Breast epithelium (tissue), 4 donors: ENCODE measurements at regions not wholly inside any gene's neighbourhood (a gene's known extent, or its start where the extent isn't known, plus 50 kb on each side); places are given as distances from the start of the nearest gene placed in this dataset.

ENCODE experiments used
- DNase-seq, 2 donors: peaks; one replicate each; pipeline ENCODE4 v3.0.0-alpha.2; 2019; ENCODE audit warnings: low spot score in 2 of 2
- H3K27ac ChIP-seq, 2 donors: fragments of 200-600 bp; sonication (generic) in 1 of 2; one replicate each; pipeline ENCODE4 v1.5.1; 2016 to 2019; ENCODE audit warnings: mild to moderate bottlenecking in 1 of 2
- H3K27me3 ChIP-seq, 2 donors: fragments of 200-600 bp; sonication (generic) in 1 of 2; one replicate each; pipeline versions ENCODE4 v1.5.1 to v1.6.0; 2017 to 2019; ENCODE audit warnings: control low read depth in 1 of 2, mild to moderate bottlenecking in 1 of 2
- H3K36me3 ChIP-seq: fragments of 200-600 bp; one replicate; pipeline ENCODE4 v1.5.1; 2019
- H3K4me1 ChIP-seq, 2 donors: fragments of 200-600 bp; sonication (generic); one replicate each; pipeline ENCODE4 v1.5.1; 2016 to 2019; ENCODE audit warnings: control low read depth in 1 of 2
- H3K4me3 ChIP-seq, 3 donors: fragments of 200-600 bp; sonication (generic); 1 replicate in 2 of 3; 2 replicates in 1 of 3; pipeline ENCODE4 v1.5.1; 2016 to 2019; ENCODE audit warnings: mild to moderate bottlenecking in 3 of 3, moderate library complexity in 2 of 3
- H3K9me3 ChIP-seq, 2 donors: fragments of 200-600 bp; sonication (generic) in 1 of 2; one replicate each; pipeline ENCODE4 v1.5.1; 2016 to 2019; ENCODE audit warnings: control low read depth in 1 of 2
- CTCF ChIP-seq, 3 donors: fragments of 450-650 bp; IDR thresholded peaks; one replicate each; pipeline ENCODE4 v1.5.1; 2016 to 2017; ENCODE audit warnings: antibody characterized with exemption in 3 of 3, mild to moderate bottlenecking in 3 of 3, moderate library complexity in 3 of 3
- POLR2A ChIP-seq: fragments of 450-650 bp; IDR thresholded peaks from one replicate; pipeline ENCODE4 v1.6.1; 2016; ENCODE audit warnings: antibody characterized with exemption, mild to moderate bottlenecking, moderate library complexity
- POLR2AphosphoS5 ChIP-seq, 3 donors: sonication (generic); formaldehyde crosslinking; IDR thresholded peaks; one replicate each; pipeline ENCODE4 v1.6.1; 2017; ENCODE audit warnings: antibody characterized with exemption in 3 of 3
- intact Hi-C: fragments of 100-400 bp; cut with DNase I; formaldehyde crosslinking; loops from one replicate; pipeline ENCODE4 v1.15.1; 2023; ENCODE audit warnings: low total_unique reads

- DNase-seq, result no peak
- H3K36me3 ChIP-seq, result no peaks in the 10 kb centered on the region
- intact Hi-C loops, result no loop called here
Measured at GRCh38 chr4:42326040-42326439, 71.2 kb upstream of the SHISA3 start.

GRCh38 chr4:42326524-42326923 lies 70.8 kb upstream of the SHISA3 start:
- Histone ChIP-seq H3K9me3 (no peaks in the 10 kb centered on the region), H3K4me3 (no peak overlapping the region), H3K27ac (no peak overlapping the region), H3K36me3 (no peaks in the 10 kb centered on the region), H3K4me1 (no peaks in the 10 kb centered on the region), H3K27me3 (no peaks in the 10 kb centered on the region)
- TF ChIP-seq POLR2A, result no peak
- no peak for DNase-seq
- intact Hi-C loops, result no loop called here

More at GRCh38 chr4:42326040-42326439, 71.2 kb upstream of the SHISA3 start:
- Histone ChIP-seq H3K9me3 (no peaks in the 10 kb centered on the region), H3K27ac (no peak overlapping the region), H3K4me3 (no peak overlapping the region), H3K4me1 (no peaks in the 10 kb centered on the region), H3K27me3 (no peaks in the 10 kb centered on the region)
- TF ChIP-seq CTCF (IDR thresholded peaks at IDR 0.05) (no peak), POLR2AphosphoS5 (IDR thresholded peaks at IDR 0.05) (no peak), POLR2A (no peak)

GRCh38 chr4:42327323-42327722 lies 70.0 kb upstream of the SHISA3 start:
- no peaks in the 10 kb centered on the region for H3K4me1 ChIP-seq
- H3K4me3 ChIP-seq, result no peak overlapping the region
- DNase-seq, result no peak
- no peaks in the 10 kb centered on the region for H3K9me3 ChIP-seq
- H3K36me3 ChIP-seq, result no peaks in the 10 kb centered on the region
- no peaks in the 10 kb centered on the region for H3K27me3 ChIP-seq
- TF ChIP-seq POLR2A (no peak), POLR2AphosphoS5 (IDR thresholded peaks at IDR 0.05) (no peak), CTCF (IDR thresholded peaks at IDR 0.05) (no peak)
- H3K27ac ChIP-seq, result no peak overlapping the region
- intact Hi-C loops, result no loop called here

GRCh38 chr4:42328978-42329377 lies 68.3 kb upstream of the SHISA3 start:
- Histone ChIP-seq H3K36me3 (no peaks in the 10 kb centered on the region), H3K27me3 (no peaks in the 10 kb centered on the region), H3K4me3 (no peak overlapping the region), H3K27ac (no peak overlapping the region), H3K9me3 (no peaks in the 10 kb centered on the region), H3K4me1 (no peaks in the 10 kb centered on the region)
- no peak for DNase-seq
- intact Hi-C loops, result no loop called here
- TF ChIP-seq CTCF (IDR thresholded peaks at IDR 0.05), result no peak
- TF ChIP-seq POLR2A, result no peak
- TF ChIP-seq POLR2AphosphoS5 (IDR thresholded peaks at IDR 0.05), result no peak

- Histone ChIP-seq H3K4me1 (no peaks in the 10 kb centered on the region), H3K36me3 (no peaks in the 10 kb centered on the region), H3K27me3 (no peaks in the 10 kb centered on the region), H3K9me3 (no peaks in the 10 kb centered on the region), H3K27ac (no peak overlapping the region), H3K4me3 (no peak overlapping the region)
- no peak for DNase-seq
- TF ChIP-seq POLR2A (no peak), CTCF (IDR thresholded peaks at IDR 0.05) (no peak), POLR2AphosphoS5 (IDR thresholded peaks at IDR 0.05) (no peak)
- intact Hi-C loops, result no loop called here
Measured at GRCh38 chr4:42329421-42329820, 67.9 kb upstream of the SHISA3 start.

GRCh38 chr4:42330002-42330592 lies 67.2 kb upstream of the SHISA3 start:
- no peaks in the 10 kb centered on the region for H3K27me3 ChIP-seq
- no peaks in the 10 kb centered on the region for H3K4me1 ChIP-seq
- no peaks in the 10 kb centered on the region for H3K9me3 ChIP-seq
- H3K4me3 ChIP-seq, result no peak overlapping the region
- intact Hi-C loops, result no loop called here
- DNase-seq, result no peak
- H3K36me3 ChIP-seq, result no peaks in the 10 kb centered on the region
- H3K27ac ChIP-seq, result no peak overlapping the region
- TF ChIP-seq CTCF (IDR thresholded peaks at IDR 0.05) (no peak), POLR2A (no peak), POLR2AphosphoS5 (IDR thresholded peaks at IDR 0.05) (no peak)
